ENCODE measurements at regions not wholly inside any gene's neighbourhood (a gene's known extent, or its start where the extent isn't known, plus 50 kb on each side); places are given as distances from the start of the nearest gene placed in this dataset.

DNA sequence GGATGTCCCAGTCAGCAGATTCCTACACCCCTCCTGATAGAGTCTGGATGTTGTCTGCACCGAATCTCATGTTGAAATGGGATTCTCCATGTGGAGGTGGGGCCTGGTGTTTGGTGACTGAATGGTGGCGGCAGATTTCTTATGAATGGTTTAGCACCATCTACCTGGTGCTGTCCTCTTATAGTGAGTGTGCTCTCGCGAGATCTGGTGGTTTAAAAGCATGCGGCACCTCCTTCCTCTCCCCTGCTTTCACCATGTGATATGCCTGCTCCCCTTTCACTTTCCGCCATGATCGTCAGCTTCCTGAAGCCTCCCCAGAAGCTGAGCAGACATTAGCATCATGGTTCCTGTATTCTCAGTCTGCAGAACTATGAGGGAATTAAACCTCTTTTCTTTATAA is 135.2 kb upstream of the SLC6A11 start:
- TF ChIP-seq, protein P1, sequence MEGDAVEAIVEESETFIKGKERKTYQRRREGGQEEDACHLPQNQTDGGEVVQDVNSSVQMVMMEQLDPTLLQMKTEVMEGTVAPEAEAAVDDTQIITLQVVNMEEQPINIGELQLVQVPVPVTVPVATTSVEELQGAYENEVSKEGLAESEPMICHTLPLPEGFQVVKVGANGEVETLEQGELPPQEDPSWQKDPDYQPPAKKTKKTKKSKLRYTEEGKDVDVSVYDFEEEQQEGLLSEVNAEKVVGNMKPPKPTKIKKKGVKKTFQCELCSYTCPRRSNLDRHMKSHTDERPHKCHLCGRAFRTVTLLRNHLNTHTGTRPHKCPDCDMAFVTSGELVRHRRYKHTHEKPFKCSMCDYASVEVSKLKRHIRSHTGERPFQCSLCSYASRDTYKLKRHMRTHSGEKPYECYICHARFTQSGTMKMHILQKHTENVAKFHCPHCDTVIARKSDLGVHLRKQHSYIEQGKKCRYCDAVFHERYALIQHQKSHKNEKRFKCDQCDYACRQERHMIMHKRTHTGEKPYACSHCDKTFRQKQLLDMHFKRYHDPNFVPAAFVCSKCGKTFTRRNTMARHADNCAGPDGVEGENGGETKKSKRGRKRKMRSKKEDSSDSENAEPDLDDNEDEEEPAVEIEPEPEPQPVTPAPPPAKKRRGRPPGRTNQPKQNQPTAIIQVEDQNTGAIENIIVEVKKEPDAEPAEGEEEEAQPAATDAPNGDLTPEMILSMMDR (IDR thresholded peaks at IDR 0.05; ENCODE audit: low read depth, low read length, missing control alignments), result no peak
- no peak for DNase-seq (ENCODE audit: low read depth)
- no peak overlapping the region for H3K4me3 ChIP-seq (ENCODE audit: low read depth, low read length)

DNA sequence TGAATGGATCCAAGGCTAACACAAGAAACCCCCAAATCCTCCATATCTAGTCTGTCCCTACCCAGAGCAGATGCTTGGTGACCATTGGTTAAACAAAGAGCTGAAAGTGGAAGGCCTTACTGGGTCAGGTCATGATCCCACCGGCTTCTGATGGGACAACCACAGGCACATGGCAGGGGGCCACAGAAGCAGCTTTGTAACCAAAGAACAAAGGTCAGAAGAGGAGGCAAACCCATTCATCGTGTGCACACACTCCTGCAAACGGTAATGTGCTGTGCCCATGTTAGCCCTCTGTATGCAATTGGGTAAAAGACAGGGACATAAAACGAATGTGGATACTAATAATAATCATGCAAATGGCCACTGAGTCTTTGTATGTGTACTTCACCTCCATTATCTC is 133.3 kb upstream of the SLC6A11 start:
- no peak overlapping the region for H3K4me3 ChIP-seq (ENCODE audit: low read depth, low read length)
- TF ChIP-seq, protein P1 (IDR thresholded peaks at IDR 0.05; ENCODE audit: low read depth, low read length, missing control alignments), result no peak

DNA sequence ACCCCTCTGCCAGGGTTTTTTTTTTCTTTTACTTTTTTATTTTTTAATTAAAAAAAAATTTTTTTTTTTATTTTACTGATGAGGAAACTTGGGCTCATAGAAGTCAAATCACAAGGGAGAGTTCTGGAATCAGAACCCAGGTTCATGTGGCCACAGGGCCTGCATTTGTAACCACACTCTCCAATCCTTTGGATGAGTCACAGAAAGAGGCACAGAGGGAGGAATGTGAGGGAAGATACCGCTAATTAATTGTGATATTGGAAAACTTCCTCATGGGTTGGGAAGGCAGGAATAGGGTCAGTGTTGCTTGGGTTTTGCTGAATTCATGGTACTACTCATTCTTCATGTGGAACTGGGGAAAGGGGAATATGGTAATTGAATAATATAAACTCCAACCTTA is 132.9 kb upstream of the SLC6A11 start:
- TF ChIP-seq, protein P1 (IDR thresholded peaks at IDR 0.05; ENCODE audit: low read depth, low read length, missing control alignments), result no peak
- no peak overlapping the region for H3K4me3 ChIP-seq (ENCODE audit: low read depth, low read length)
- DNase-seq (ENCODE audit: low read depth), result no peak

More for the DNA sequence above, 133.3 kb upstream of the SLC6A11 start:
- DNase-seq (ENCODE audit: low read depth), result no peak

DNA sequence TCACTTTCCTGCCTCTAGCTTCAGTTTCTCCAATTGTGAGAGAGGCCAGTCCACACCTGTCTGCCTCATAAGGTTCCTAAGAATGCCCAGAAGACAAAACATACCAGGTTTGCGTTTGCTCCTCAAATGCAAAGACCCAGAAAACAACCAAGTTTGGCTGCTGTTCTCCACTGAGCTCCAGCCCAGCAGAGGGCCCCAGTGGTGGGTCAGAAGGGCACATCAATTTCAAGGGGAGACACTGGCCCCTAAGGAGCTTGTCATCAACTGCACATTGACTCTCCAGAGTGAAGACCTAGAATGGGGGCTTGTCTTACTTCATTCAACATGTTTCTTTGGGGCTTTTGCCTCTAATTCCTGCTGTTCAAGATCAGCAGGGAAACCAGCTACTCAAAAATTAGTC is 127.9 kb upstream of the SLC6A11 start:
- TF ChIP-seq, protein P1 (IDR thresholded peaks at IDR 0.05; ENCODE audit: low read depth, low read length, missing control alignments), result peak; percentile 7
- no peak for DNase-seq (ENCODE audit: low read depth)
- no peak overlapping the region for H3K4me3 ChIP-seq (ENCODE audit: low read depth, low read length)

DNA sequence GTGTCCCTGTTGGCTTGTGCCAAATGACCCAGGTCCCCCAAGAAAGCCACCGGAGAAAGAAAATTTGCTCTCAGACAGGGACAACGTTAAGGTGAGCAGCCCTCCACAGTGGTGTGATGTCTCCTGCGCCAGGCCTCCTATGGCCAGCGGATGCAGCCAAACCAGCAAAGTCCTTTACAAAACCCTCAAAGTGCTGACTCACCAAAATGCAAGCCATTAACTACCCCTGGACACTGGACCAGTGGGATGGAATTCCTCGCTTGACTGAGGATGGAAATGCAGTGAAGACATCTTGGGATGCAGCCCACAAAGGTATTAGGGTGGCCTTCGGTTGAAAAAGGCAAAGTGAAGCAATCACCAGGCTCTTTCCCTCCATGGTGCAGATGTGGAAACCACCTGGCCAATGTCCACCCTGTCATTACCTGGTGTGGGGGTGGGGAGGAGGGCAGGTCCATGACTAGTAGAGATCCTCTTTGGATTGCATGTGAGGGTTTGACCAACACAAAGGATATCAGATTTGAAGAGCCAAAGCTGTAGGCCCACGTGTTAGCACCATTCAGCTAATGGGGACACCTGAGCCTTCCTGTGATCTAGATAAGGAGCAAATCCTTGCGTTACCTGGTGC is 127.4 kb upstream of the SLC6A11 start:
- TF ChIP-seq, protein P1 (IDR thresholded peaks at IDR 0.05; ENCODE audit: low read depth, low read length, missing control alignments), result no peak
- no peak overlapping the region for H3K4me3 ChIP-seq (ENCODE audit: low read depth, low read length)
- no peak for DNase-seq (ENCODE audit: low read depth)

DNA sequence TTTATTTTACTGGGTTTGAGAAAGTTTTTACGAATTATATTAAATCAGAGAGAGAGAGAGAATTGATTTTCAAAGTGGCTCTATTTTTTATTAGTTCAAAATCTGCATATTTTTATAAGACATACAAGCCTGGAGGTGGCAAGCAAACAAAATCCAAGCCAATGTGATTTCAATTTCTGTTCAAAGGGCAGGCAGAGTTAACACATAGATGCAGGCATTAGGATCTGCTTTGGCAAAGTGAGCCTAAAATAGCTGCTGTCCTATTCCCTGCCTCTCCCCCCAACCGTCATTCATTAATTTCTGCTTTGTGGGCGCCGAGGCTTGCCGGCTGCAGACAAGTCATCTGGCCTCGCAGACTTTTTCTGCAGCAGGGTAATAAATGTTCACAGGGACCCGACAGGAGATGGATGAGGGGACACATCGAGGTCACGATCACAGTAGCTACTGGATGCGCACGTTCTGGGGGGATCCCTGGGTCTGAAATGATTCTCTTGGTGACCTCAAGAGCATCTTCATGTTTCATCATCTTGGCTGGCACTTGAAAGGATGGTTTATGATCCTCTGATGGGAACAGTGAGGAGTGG is 123.9 kb upstream of the SLC6A11 start:
- no peak overlapping the region for H3K4me3 ChIP-seq (ENCODE audit: low read depth, low read length)
- no peak for DNase-seq (ENCODE audit: low read depth)
- TF ChIP-seq, protein P1 (IDR thresholded peaks at IDR 0.05; ENCODE audit: low read depth, low read length, missing control alignments), result no peak

DNA sequence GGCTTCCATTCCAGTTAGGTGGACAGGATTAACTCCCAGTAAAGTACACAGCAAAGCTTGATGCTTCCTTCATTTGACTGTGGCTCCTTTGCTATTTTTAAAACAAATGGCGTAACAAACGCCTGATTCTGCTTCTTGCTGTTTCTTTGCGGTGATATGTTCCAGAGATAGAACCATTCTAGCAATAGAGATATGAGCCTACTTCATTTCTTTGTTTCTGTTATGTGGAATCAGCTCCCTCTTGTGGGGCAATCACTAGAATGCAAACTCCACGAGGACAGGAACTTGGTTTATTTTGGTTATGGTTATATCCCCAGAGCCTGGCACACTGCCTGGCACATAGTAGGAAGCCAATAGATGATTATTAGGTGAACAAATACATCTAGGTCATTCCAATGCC is 122.6 kb upstream of the SLC6A11 start:
- DNase-seq (ENCODE audit: low read depth), result no peak
- TF ChIP-seq, protein P1 (IDR thresholded peaks at IDR 0.05; ENCODE audit: low read depth, low read length, missing control alignments), result peak; percentile 19
- H3K4me3 ChIP-seq (ENCODE audit: low read depth, low read length), result no peak overlapping the region

All from GM12864 (cell line).